Lower leg skin (tissue), 3 donors: ENCODE measurements at regions not wholly inside any gene's neighbourhood (a gene's known extent, or its start where the extent isn't known, plus 50 kb on each side); places are given as distances from the start of the nearest gene placed in this dataset.

Experiments
- CTCF ChIP-seq, 3 donors: fragments of 450-650 bp; IDR thresholded peaks; one replicate each; pipeline ENCODE4 v1.5.1; 2016; ENCODE audit warnings: antibody characterized with exemption in 3 of 3, mild to moderate bottlenecking in 3 of 3, moderate library complexity in 2 of 3
- POLR2A ChIP-seq, 2 donors: fragments of 450-650 bp; IDR thresholded peaks; one replicate each; pipeline ENCODE4 v1.6.1; 2016 to 2017; ENCODE audit warnings: antibody characterized with exemption in 2 of 2, mild to moderate bottlenecking in 1 of 2, moderate library complexity in 1 of 2

GRCh38 chr10:10462151-10462941, 555.3 kb upstream of the CELF2 start:
- TF ChIP-seq POLR2A (IDR thresholded peaks at IDR 0.05) (no peak), CTCF (IDR thresholded peaks at IDR 0.05) (no peak)
